HG03159 (cell line): ENCODE measurements at regions not wholly inside any gene's neighbourhood (a gene's known extent, or its start where the extent isn't known, plus 50 kb on each side); places are given as distances from the start of the nearest gene placed in this dataset.
"Not testable (repeated sequence)": the region's sequence is repeated elsewhere in the genome, so short reads cannot be mapped to it uniquely, and the experiment has no call there.

Source experiments
- ATAC-seq: cut with Tn5 transposase; IDR thresholded peaks from one replicate; pipeline ENCODE4 v1.9.1; 2021; ENCODE audit warnings: mild to moderate bottlenecking, moderate library complexity; ENCODE audit not compliant: unreplicated experiment

GRCh38 chr3:127045435-127046045, 62.6 kb downstream of the PLXNA1 start:
- no peak for ATAC-seq

- ATAC-seq = not testable (repeated sequence)
These were observed 63.8 kb downstream of the PLXNA1 start for GRCh38 chr3:127046690-127047089.

- no peak for ATAC-seq
These were observed 66.5 kb downstream of the PLXNA1 start for GRCh38 chr3:127049393-127049792.

- no peak for ATAC-seq
These were observed 67.8 kb downstream of the PLXNA1 start for GRCh38 chr3:127050733-127051132.

GRCh38 chr3:127052121-127052561, 69.2 kb downstream of the PLXNA1 start:
- ATAC-seq = no peak

- ATAC-seq = no peak
These were observed 70.1 kb downstream of the PLXNA1 start for GRCh38 chr3:127053026-127053425.

GRCh38 chr3:127053450-127053849, 70.5 kb downstream of the PLXNA1 start:
- no peak for ATAC-seq

- ATAC-seq = no peak
These were observed 71.1 kb downstream of the PLXNA1 start for GRCh38 chr3:127053979-127054378.

GRCh38 chr3:127056281-127056680, 73.4 kb downstream of the PLXNA1 start:
- no peak for ATAC-seq

GRCh38 chr3:127056976-127057375, 74.1 kb downstream of the PLXNA1 start:
- no peak for ATAC-seq

GRCh38 chr3:127059072-127059471, 76.2 kb downstream of the PLXNA1 start:
- no peak for ATAC-seq

- no peak for ATAC-seq
These were observed 78.7 kb downstream of the PLXNA1 start for GRCh38 chr3:127061641-127062040.

- no peak for ATAC-seq
These were observed 80.0 kb downstream of the PLXNA1 start for GRCh38 chr3:127062926-127063325.

GRCh38 chr3:127063916-127064315, 81.0 kb downstream of the PLXNA1 start:
- ATAC-seq = no peak

- no peak for ATAC-seq
These were observed 81.6 kb downstream of the PLXNA1 start for GRCh38 chr3:127064391-127065137.

GRCh38 chr3:127065138-127065427, 82.2 kb downstream of the PLXNA1 start:
- ATAC-seq = no peak

GRCh38 chr3:127065561-127066290, 82.8 kb downstream of the PLXNA1 start:
- no peak for ATAC-seq

- no peak for ATAC-seq
These were observed 83.7 kb downstream of the PLXNA1 start for GRCh38 chr3:127066635-127067034.

- ATAC-seq = no peak
These were observed 84.4 kb downstream of the PLXNA1 start for GRCh38 chr3:127067116-127067910.

GRCh38 chr3:127068111-127068810, 85.3 kb downstream of the PLXNA1 start:
- no peak for ATAC-seq

- no peak for ATAC-seq
These were observed 86.0 kb downstream of the PLXNA1 start for GRCh38 chr3:127068871-127069270.
